AG09319 (cell line): ENCODE measurements at regions not wholly inside any gene's neighbourhood (a gene's known extent, or its start where the extent isn't known, plus 50 kb on each side); places are given as distances from the start of the nearest gene placed in this dataset.

Experiments
- DNase-seq: peaks from one replicate; pipeline ENCODE4 v3.0.0-alpha.2; 2010; ENCODE audit warnings: low read depth; ENCODE audit errors: extremely low read depth
- CTCF ChIP-seq: IDR thresholded peaks from 2 replicates; pipeline ENCODE4 v1.5.1; 2011; ENCODE audit warnings: low read depth, mild to moderate bottlenecking, inconsistent platforms, low read length, moderate library complexity

- DNase-seq: no peak
- TF ChIP-seq CTCF: no peak
Observed at GRCh38 chr3:157824281-157824680, 281.9 kb downstream of the SHOX2 start.

- DNase-seq: no peak
- TF ChIP-seq CTCF: no peak
Observed at GRCh38 chr3:157823050-157823449, 283.2 kb downstream of the SHOX2 start.

GRCh38 chr3:157820157-157820517, 286.1 kb downstream of the SHOX2 start:
- no peak for TF ChIP-seq CTCF
- no peak for DNase-seq

GRCh38 chr3:157819270-157820156, 286.7 kb downstream of the SHOX2 start:
- TF ChIP-seq CTCF: no peak; the same call in 1 of the 2 replicates
- DNase-seq: no peak

- TF ChIP-seq CTCF: no peak
- DNase-seq: no peak
Observed at GRCh38 chr3:157816896-157817295, 289.3 kb downstream of the SHOX2 start.

GRCh38 chr3:157816296-157816695, 289.9 kb downstream of the SHOX2 start:
- DNase-seq: no peak
- no peak for TF ChIP-seq CTCF

GRCh38 chr3:157815739-157816138, 290.5 kb downstream of the SHOX2 start:
- no peak for DNase-seq

More at GRCh38 chr3:157815739-157816138, 290.5 kb downstream of the SHOX2 start:
- TF ChIP-seq CTCF: no peak
